ENCODE measurements at regions not wholly inside any gene's neighbourhood (a gene's known extent, or its start where the extent isn't known, plus 50 kb on each side); places are given as distances from the start of the nearest gene placed in this dataset.

GRCh38 chr11:91243630-91244029 is 981.0 kb upstream of the FAT3 start:
- no peak overlapping the region for H3K4ac ChIP-seq (ENCODE audit: low read depth, low read length)
- DNase-seq, result no peak
- H3K9me1 ChIP-seq (ENCODE audit: insufficient read depth, low read length), result no peaks in the 10 kb centered on the region
- ChIA-PET CTCF (no interaction called here), POLR2A (ENCODE audit: unreplicated experiment) (no interaction called here)
- H3K79me1 ChIP-seq (ENCODE audit: low read depth in 1 of 2, low read length in 2 of 2), result no peaks in the 10 kb centered on the region
- intact Hi-C loops (cut with micrococcal nuclease) (no loop called here), dilution Hi-C loops (cut with HindIII; ENCODE audit: low sequenced_read_pairs, unreplicated experiment) (no loop called here), in situ Hi-C loops (cut with MboI; ENCODE audit: low sequenced_read_pairs) (no loop called here)
- H3K9ac ChIP-seq (ENCODE audit: low read depth, low read length), result no peak overlapping the region
- no peak for ATAC-seq (ENCODE audit: low read depth)
- no peak overlapping the region for H2BK5ac ChIP-seq (ENCODE audit: low read depth, low read length, poor library complexity, severe bottlenecking)
- no peak overlapping the region for H3K4me2 ChIP-seq (ENCODE audit: low read depth, low read length)
- no peak overlapping the region for H2BK20ac ChIP-seq (ENCODE audit: low read depth, low read length)
- WGBS, 2 experiments (ENCODE audit: extremely low coverage in 2 of 2, insufficient read length in 1 of 2), result no CpG with 5 or more reads among the region's 2 CpGs
- no peak overlapping the region for H3K27ac ChIP-seq (ENCODE audit: insufficient read depth, low read length)
- no peak for TF ChIP-seq SMC3 (IDR thresholded peaks at IDR 0.05; ENCODE audit: low read depth, low read length)
- peak; percentile 77 for TF ChIP-seq CEBPB (IDR thresholded peaks at IDR 0.05; ENCODE audit: low read depth, low read length)
- H3K27me3 ChIP-seq (ENCODE audit: control insufficient read depth, insufficient read depth, low read length), result no peaks in the 10 kb centered on the region
- no peaks in the 10 kb centered on the region for H4K20me1 ChIP-seq (ENCODE audit: insufficient read depth, low read length)
- no peak overlapping the region for H4K91ac ChIP-seq (ENCODE audit: insufficient read depth, low read depth, low read length)
- no peak overlapping the region for H4K5ac ChIP-seq (ENCODE audit: low read depth, low read length)
- H3K36me3 ChIP-seq (ENCODE audit: control insufficient read depth, insufficient read depth, low read length), result no peaks in the 10 kb centered on the region
- H2BK120ac ChIP-seq (ENCODE audit: low read depth, low read length), result no peak overlapping the region
- H2AK9ac ChIP-seq (replicated peaks; ENCODE audit: low read depth, low read length, poor library complexity), result no peak overlapping the region
- no TSS peak for BruUV-seq (replicated peaks)
- no peak overlapping the region for H2BK15ac ChIP-seq (ENCODE audit: low read depth, low read length)
- H3K18ac ChIP-seq (ENCODE audit: low read depth, low read length), result no peak overlapping the region
- H3K23ac ChIP-seq (ENCODE audit: low read depth, low read length), result no peak overlapping the region
- H3K56ac ChIP-seq (ENCODE audit: extremely low read depth, insufficient read depth, low read length), result no peak overlapping the region
- no peak overlapping the region for H3K14ac ChIP-seq (replicated peaks; ENCODE audit: low read depth, low read length)
- no peak overlapping the region for H3K4me3 ChIP-seq (ENCODE audit: insufficient read depth, low read depth, low read length)
- H3K9me3 ChIP-seq (ENCODE audit: control insufficient read depth, insufficient read depth, low read length), result no peaks in the 10 kb centered on the region
- H2AFZ ChIP-seq (replicated peaks; ENCODE audit: low read length, poor library complexity), result no peak overlapping the region
- no peak overlapping the region for H4K8ac ChIP-seq (ENCODE audit: low read depth in 2 of 2, low read length in 2 of 2)
- no peaks in the 10 kb centered on the region for H3K4me1 ChIP-seq (ENCODE audit: control insufficient read depth, insufficient read depth, low read length)
- H2AK5ac ChIP-seq (ENCODE audit: low read depth, low read length), result no peak overlapping the region

Measured in IMR-90 (cell line).